ENCODE measurements at regions not wholly inside any gene's neighbourhood (a gene's known extent, or its start where the extent isn't known, plus 50 kb on each side); places are given as distances from the start of the nearest gene placed in this dataset.

DNA sequence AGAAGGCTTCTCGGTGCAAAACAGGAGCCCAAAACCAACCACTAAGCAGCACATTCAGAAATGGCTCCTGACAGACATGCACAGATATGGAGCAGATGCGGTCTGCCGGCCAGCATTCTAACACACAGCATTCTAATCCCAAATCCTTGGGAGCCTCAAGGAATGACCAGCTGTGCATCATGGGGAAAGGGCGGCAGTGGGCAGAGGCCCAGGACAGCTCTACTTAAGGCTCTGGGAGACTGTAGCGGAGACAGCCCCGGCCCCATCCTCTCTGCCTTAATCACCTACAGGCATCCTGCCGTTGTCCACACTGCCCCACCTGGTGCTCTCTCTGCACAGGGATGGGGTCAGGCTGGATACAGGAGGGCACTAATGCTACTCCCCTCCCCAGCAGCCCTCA, 1016.0 kb downstream of the UQCRFS1 start:
- POLR2A ChIA-PET: no interaction called here
- DNase-seq (ENCODE audit: unreplicated experiment): no peak
- CTCF ChIA-PET: interaction anchor here (0.6 kb wide), 2 partner anchors 11 to 68 kb away, joined by 3 read pairs; no protein-coding TSS in a partner anchor
- H3K36me3 Mint-ChIP-seq (ENCODE audit: insufficient read depth, unreplicated experiment): no peaks in the 10 kb centered on the region
- H3K27ac Mint-ChIP-seq (ENCODE audit: low read depth, unreplicated experiment): no peak overlapping the region
- peaks cover 42% of the 10 kb centered on the region for H3K9me3 Mint-ChIP-seq (ENCODE audit: unreplicated experiment)
- intact Hi-C loops (cut with micrococcal nuclease): no loop called here
- H3K4me3 Mint-ChIP-seq (ENCODE audit: unreplicated experiment): no peak overlapping the region
- no peaks in the 10 kb centered on the region for H3K4me1 Mint-ChIP-seq (ENCODE audit: insufficient read depth, unreplicated experiment)
- BruUV-seq (replicated peaks): no TSS peak
- no peaks in the 10 kb centered on the region for H3K27me3 Mint-ChIP-seq (ENCODE audit: insufficient read depth, unreplicated experiment)
- TF ChIP-seq, protein P1, sequence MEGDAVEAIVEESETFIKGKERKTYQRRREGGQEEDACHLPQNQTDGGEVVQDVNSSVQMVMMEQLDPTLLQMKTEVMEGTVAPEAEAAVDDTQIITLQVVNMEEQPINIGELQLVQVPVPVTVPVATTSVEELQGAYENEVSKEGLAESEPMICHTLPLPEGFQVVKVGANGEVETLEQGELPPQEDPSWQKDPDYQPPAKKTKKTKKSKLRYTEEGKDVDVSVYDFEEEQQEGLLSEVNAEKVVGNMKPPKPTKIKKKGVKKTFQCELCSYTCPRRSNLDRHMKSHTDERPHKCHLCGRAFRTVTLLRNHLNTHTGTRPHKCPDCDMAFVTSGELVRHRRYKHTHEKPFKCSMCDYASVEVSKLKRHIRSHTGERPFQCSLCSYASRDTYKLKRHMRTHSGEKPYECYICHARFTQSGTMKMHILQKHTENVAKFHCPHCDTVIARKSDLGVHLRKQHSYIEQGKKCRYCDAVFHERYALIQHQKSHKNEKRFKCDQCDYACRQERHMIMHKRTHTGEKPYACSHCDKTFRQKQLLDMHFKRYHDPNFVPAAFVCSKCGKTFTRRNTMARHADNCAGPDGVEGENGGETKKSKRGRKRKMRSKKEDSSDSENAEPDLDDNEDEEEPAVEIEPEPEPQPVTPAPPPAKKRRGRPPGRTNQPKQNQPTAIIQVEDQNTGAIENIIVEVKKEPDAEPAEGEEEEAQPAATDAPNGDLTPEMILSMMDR (IDR thresholded peaks at IDR 0.05; ENCODE audit: unreplicated experiment): no peak

DNA sequence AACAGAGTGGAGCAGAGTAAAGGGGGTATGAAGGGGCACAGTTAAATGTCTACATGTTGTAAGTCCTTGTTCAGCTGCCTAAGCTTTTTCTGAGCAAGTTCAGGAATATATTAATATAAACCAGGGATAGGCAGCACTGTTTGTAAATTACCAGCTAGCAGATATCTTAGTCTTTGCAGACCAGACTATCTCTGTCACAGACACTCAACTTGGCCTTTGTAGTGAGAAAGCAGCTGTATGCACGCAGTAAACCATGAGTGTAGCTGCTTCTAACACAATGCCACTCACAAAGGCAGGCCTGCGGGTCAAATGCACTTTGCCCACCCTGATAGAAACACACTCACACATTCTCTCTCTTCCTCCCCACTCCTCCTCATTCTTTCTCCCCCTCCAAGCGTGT, 1016.9 kb downstream of the UQCRFS1 start:
- CTCF ChIA-PET: interaction anchor here (0.6 kb wide), 1 partner anchor 69 kb away, joined by 3 read pairs; no protein-coding TSS in a partner anchor
- H3K9me3 Mint-ChIP-seq (ENCODE audit: unreplicated experiment): peaks cover 35% of the 10 kb centered on the region
- BruUV-seq (replicated peaks): no TSS peak
- no peak overlapping the region for H3K4me3 Mint-ChIP-seq (ENCODE audit: unreplicated experiment)
- intact Hi-C loops (cut with micrococcal nuclease): no loop called here
- no peak overlapping the region for H3K27ac Mint-ChIP-seq (ENCODE audit: low read depth, unreplicated experiment)
- no peaks in the 10 kb centered on the region for H3K27me3 Mint-ChIP-seq (ENCODE audit: insufficient read depth, unreplicated experiment)
- no peaks in the 10 kb centered on the region for H3K36me3 Mint-ChIP-seq (ENCODE audit: insufficient read depth, unreplicated experiment)
- DNase-seq (ENCODE audit: unreplicated experiment): no peak
- POLR2A ChIA-PET: no interaction called here
- no peaks in the 10 kb centered on the region for H3K4me1 Mint-ChIP-seq (ENCODE audit: insufficient read depth, unreplicated experiment)
- TF ChIP-seq, protein P1 (IDR thresholded peaks at IDR 0.05; ENCODE audit: unreplicated experiment): no peak

DNA sequence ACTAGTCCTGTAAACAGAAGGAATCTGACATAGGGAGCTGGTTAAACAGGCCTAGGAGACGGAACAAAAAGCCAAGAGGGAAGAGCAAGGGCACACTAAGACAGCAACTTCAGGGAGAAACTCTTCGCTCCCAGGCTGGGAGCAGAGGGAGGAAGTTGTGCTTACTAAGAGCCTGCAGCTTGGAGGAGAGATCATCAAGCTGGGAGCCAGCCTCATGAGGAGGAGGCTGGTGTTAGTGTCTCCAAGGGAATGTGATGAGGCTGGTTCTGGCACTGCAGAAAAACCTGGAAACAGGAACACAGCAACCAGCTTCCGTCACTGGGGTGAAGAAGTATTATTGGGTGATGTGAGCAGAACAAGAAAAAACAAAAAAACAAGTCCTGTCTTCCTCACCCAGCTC, 1027.3 kb downstream of the UQCRFS1 start:
- Mint-ChIP-seq H3K27ac (ENCODE audit: low read depth, unreplicated experiment) (no peak overlapping the region), H3K27me3 (ENCODE audit: insufficient read depth, unreplicated experiment) (no peaks in the 10 kb centered on the region), H3K9me3 (ENCODE audit: unreplicated experiment) (peaks cover 32% of the 10 kb centered on the region), H3K4me3 (ENCODE audit: unreplicated experiment) (no peak overlapping the region), H3K36me3 (ENCODE audit: insufficient read depth, unreplicated experiment) (no peaks in the 10 kb centered on the region), H3K4me1 (ENCODE audit: insufficient read depth, unreplicated experiment) (no peaks in the 10 kb centered on the region)
- no peak for DNase-seq (ENCODE audit: unreplicated experiment)
- intact Hi-C loops (cut with micrococcal nuclease): no loop called here
- POLR2A ChIA-PET: no interaction called here
- BruUV-seq (replicated peaks): no TSS peak
- CTCF ChIA-PET: interaction anchor here (0.7 kb wide), 2 partner anchors 12 to 1458 kb away, joined by 3 to 5 read pairs; no protein-coding TSS in a partner anchor
- TF ChIP-seq, protein P1 (IDR thresholded peaks at IDR 0.05; ENCODE audit: unreplicated experiment): no peak

DNA sequence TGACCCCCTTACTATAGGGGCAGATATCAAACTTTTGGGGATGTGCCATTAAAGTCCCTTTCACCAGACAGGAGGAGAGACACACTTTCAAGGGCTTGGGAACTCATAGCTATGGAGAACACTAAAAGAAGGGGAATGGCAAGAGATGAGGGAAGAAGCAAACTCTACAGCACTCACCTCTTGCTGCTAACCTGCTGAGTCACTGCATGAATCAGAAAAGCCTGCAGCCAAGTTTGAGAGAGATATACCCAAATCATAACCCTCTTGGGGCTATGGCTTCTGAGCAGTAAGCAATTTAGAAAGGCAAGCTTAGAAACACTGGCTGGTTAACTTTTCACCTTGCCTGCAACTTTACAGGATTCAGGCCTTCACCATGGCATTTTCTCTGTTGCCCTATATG, 1028.0 kb downstream of the UQCRFS1 start:
- CTCF ChIA-PET: interaction anchor here (0.6 kb wide), 1 partner anchor 1761 kb away, joined by 3 read pairs; no protein-coding TSS in a partner anchor

More for the DNA sequence above, 1028.0 kb downstream of the UQCRFS1 start:
- DNase-seq (ENCODE audit: unreplicated experiment): no peak
- H3K9me3 Mint-ChIP-seq (ENCODE audit: unreplicated experiment): peaks cover 26% of the 10 kb centered on the region
- H3K36me3 Mint-ChIP-seq (ENCODE audit: insufficient read depth, unreplicated experiment): no peaks in the 10 kb centered on the region
- POLR2A ChIA-PET: no interaction called here
- no peaks in the 10 kb centered on the region for H3K27me3 Mint-ChIP-seq (ENCODE audit: insufficient read depth, unreplicated experiment)
- TF ChIP-seq, protein P1 (IDR thresholded peaks at IDR 0.05; ENCODE audit: unreplicated experiment): no peak
- intact Hi-C loops (cut with micrococcal nuclease): no loop called here
- no peaks in the 10 kb centered on the region for H3K4me1 Mint-ChIP-seq (ENCODE audit: insufficient read depth, unreplicated experiment)
- no peak overlapping the region for H3K4me3 Mint-ChIP-seq (ENCODE audit: unreplicated experiment)
- no TSS peak for BruUV-seq (replicated peaks)
- H3K27ac Mint-ChIP-seq (ENCODE audit: low read depth, unreplicated experiment): no peak overlapping the region
